Neural cell (in vitro differentiated cells): ENCODE measurements at regions not wholly inside any gene's neighbourhood (a gene's known extent, or its start where the extent isn't known, plus 50 kb on each side); places are given as distances from the start of the nearest gene placed in this dataset.

Experiments
- EZH2 ChIP-seq: fragments of 200-600, 300-800 bp; shearing (Covaris generic), sonication (generic); IDR thresholded peaks from 2 replicates; pipeline ENCODE4 v1.6.1; 2014; ENCODE audit warnings: antibody characterized with exemption, low read length, borderline replicate concordance, mild to moderate bottlenecking; ENCODE audit not compliant: insufficient read depth, poor library complexity, severe bottlenecking
- TF ChIP-seq, protein P1 (sequence below): fragments of 450-650 bp; IDR thresholded peaks from 2 replicates; pipeline ENCODE4 v1.5.1; 2014; ENCODE audit warnings: antibody characterized with exemption, mild to moderate bottlenecking, moderate library complexity; ENCODE audit not compliant: poor library complexity, severe bottlenecking

DNA sequence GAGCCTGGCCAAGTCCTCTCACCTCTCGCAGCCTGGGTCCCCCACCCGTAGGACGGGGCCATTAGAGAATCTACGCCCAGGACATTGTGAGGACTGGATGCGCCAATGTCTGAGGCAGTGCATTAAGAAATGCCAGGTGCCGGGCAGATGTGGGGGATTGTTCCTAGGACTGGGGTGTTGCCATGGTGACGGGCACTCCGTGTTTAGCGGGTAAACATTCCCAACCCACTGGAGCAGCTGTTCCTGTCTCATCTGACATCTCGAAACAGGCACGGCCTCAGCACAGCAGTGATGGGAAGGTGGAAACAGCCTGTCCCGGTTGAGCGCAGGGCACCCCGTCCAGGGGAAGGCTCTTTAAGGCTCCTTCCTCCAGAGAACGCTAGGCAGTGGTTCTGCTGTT, 99.6 kb upstream of the RTL6 start:
- TF ChIP-seq EZH2 = no peak
- TF ChIP-seq, protein P1, sequence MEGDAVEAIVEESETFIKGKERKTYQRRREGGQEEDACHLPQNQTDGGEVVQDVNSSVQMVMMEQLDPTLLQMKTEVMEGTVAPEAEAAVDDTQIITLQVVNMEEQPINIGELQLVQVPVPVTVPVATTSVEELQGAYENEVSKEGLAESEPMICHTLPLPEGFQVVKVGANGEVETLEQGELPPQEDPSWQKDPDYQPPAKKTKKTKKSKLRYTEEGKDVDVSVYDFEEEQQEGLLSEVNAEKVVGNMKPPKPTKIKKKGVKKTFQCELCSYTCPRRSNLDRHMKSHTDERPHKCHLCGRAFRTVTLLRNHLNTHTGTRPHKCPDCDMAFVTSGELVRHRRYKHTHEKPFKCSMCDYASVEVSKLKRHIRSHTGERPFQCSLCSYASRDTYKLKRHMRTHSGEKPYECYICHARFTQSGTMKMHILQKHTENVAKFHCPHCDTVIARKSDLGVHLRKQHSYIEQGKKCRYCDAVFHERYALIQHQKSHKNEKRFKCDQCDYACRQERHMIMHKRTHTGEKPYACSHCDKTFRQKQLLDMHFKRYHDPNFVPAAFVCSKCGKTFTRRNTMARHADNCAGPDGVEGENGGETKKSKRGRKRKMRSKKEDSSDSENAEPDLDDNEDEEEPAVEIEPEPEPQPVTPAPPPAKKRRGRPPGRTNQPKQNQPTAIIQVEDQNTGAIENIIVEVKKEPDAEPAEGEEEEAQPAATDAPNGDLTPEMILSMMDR = no peak
